Left lung (tissue), 4 donors: ENCODE measurements at regions not wholly inside any gene's neighbourhood (a gene's known extent, or its start where the extent isn't known, plus 50 kb on each side); places are given as distances from the start of the nearest gene placed in this dataset.

ENCODE experiments used
- ATAC-seq: fragments of 200-7000 bp; cut with Tn5 transposase; one replicate; pipeline ENCODE4 v1.9.1; 2020; ENCODE audit warnings: moderate library complexity
- DNase-seq, 4 donors: peaks; one replicate each; pipeline ENCODE4 v3.0.0-alpha.2; 2013 to 2020
- H3K27ac ChIP-seq, 2 donors: fragments of 200-600 bp; sonication (generic) in 1 of 2; one replicate each; pipeline versions ENCODE4 v1.5.0 to v1.8.0; 2020 to 2021
- H3K27me3 ChIP-seq, 2 donors: fragments of 200-600 bp; sonication (generic) in 1 of 2; one replicate each; pipeline versions ENCODE4 v1.5.0 to v1.8.0; 2020 to 2021
- H3K36me3 ChIP-seq, 2 donors: fragments of 200-600 bp; sonication (generic) in 1 of 2; one replicate each; pipeline versions ENCODE4 v1.5.0 to v1.8.0; 2020 to 2021
- H3K4me1 ChIP-seq, 2 donors: fragments of 200-600 bp; one replicate each; pipeline ENCODE4 v1.8.0; 2021
- H3K4me3 ChIP-seq, 2 donors: fragments of 200-600 bp; sonication (generic) in 1 of 2; one replicate each; pipeline versions ENCODE4 v1.5.0 to v1.8.0; 2020 to 2021; ENCODE audit warnings: mild to moderate bottlenecking in 1 of 2
- H3K9me3 ChIP-seq, 2 donors: fragments of 200-600 bp; sonication (generic) in 1 of 2; one replicate each; pipeline versions ENCODE4 v1.5.0 to v1.8.0; 2020 to 2021
- CTCF ChIP-seq, 2 donors: fragments of 200-600 bp; sonication (generic) in 1 of 2; IDR thresholded peaks; one replicate each; pipeline versions ENCODE4 v1.5.0 to v1.8.0; 2021; ENCODE audit warnings: antibody characterized with exemption in 2 of 2
- intact Hi-C, 2 donors: fragments of 100-400 bp; cut with DNase I; formaldehyde crosslinking; loops; one replicate each; pipeline versions ENCODE4 v1.11.2 to v1.14.2; 2022
- donor health status: DM: no; HTN: yes; CAD: no.
- donor health status: DM: no; HTN: no; CAD: no.

- Histone ChIP-seq H3K36me3 (no peaks in the 10 kb centered on the region), H3K9me3 (no peaks in the 10 kb centered on the region), H3K4me1 (no peaks in the 10 kb centered on the region), H3K27me3 (no peaks in the 10 kb centered on the region), H3K27ac (no peak overlapping the region), H3K4me3 (no peak overlapping the region)
- no peak for ATAC-seq
- intact Hi-C loops = no loop called here
- no peak for DNase-seq
- TF ChIP-seq CTCF (IDR thresholded peaks at IDR 0.05) = no peak
Observed at GRCh38 chr6:113010196-113010989, 663.3 kb downstream of the RFPL4B start.

- Histone ChIP-seq H3K36me3 (no peaks in the 10 kb centered on the region), H3K9me3 (no peaks in the 10 kb centered on the region), H3K4me1 (no peaks in the 10 kb centered on the region), H3K27me3 (no peaks in the 10 kb centered on the region), H3K4me3 (no peak overlapping the region), H3K27ac (no peak overlapping the region)
- ATAC-seq = no peak
- peak in 1 of 4 donors; percentile 5 for DNase-seq
- TF ChIP-seq CTCF (IDR thresholded peaks at IDR 0.05) = no peak
- intact Hi-C loops = no loop called here
Observed at GRCh38 chr6:113011389-113011788, 664.3 kb downstream of the RFPL4B start.

DNA sequence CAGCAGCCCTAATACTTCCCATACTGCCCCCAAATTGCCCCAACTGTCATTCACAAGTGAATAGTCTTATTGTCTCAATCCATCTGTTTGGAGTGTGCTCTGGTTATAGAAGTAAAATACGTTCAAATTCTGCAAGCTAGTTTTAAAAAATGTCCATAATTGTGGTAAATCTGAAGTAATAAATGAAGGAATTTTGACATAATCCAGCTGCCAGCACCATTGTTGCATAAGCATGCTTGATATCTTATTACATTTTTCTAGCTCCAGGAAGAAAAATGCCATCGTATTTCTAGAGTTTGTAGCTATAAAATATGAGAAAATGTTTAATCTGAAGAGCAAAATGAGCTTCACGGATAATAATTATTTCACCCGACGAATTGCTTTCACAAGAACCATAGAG is 664.7 kb downstream of the RFPL4B start:
- ATAC-seq (no peak), DNase-seq (peak in 2 of 4 donors; percentile 57 to 63)
- H3K27ac ChIP-seq = no peak overlapping the region
- no peaks in the 10 kb centered on the region for H3K27me3 ChIP-seq
- no peak for TF ChIP-seq CTCF (IDR thresholded peaks at IDR 0.05)
- no peak overlapping the region for H3K4me3 ChIP-seq
- intact Hi-C loops = no loop called here
- no peaks in the 10 kb centered on the region for H3K9me3 ChIP-seq
- H3K4me1 ChIP-seq = no peaks in the 10 kb centered on the region
- no peaks in the 10 kb centered on the region for H3K36me3 ChIP-seq

DNA sequence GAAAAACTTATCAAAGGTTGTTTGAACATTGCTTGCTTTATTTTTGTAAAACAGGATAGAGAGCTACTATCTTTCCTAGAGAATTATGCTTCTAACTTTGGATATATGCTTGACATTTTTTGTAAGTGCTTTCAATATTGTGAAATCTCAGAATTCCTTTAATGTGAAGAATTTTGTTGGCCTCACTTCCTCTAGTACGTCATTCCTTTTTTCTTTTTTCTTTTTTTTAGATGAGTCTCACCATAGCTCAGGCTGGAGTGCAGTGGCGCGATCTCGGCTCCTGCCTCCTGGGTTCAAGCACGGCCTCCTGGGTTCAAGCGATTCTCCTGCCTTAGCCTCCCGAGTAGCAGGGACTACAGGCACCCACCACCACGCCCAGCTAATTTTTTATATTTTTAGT is 668.1 kb downstream of the RFPL4B start:
- H3K36me3 ChIP-seq = no peaks in the 10 kb centered on the region
- ATAC-seq = peak; percentile 27

GRCh38 chr6:113017353-113017752 is 670.2 kb downstream of the RFPL4B start:
- Histone ChIP-seq H3K36me3 (no peaks in the 10 kb centered on the region), H3K4me1 (peaks cover 0 to 6% of the 10 kb centered on the region in 2 donors), H3K4me3 (no peak overlapping the region), H3K27me3 (no peaks in the 10 kb centered on the region), H3K27ac (no peak overlapping the region), H3K9me3 (no peaks in the 10 kb centered on the region)
- no peak for DNase-seq
- TF ChIP-seq CTCF (IDR thresholded peaks at IDR 0.05) = no peak
- no peak for ATAC-seq
- intact Hi-C loops = no loop called here

More for the DNA sequence above, 668.1 kb downstream of the RFPL4B start:
- peak in 2 of 4 donors; percentile 13 to 33 for DNase-seq
- Histone ChIP-seq H3K4me3 (no peak overlapping the region), H3K27me3 (no peaks in the 10 kb centered on the region), H3K9me3 (no peaks in the 10 kb centered on the region), H3K4me1 (peaks cover 0 to 6% of the 10 kb centered on the region in 2 donors), H3K27ac (no peak overlapping the region)
- TF ChIP-seq CTCF (IDR thresholded peaks at IDR 0.05) = no peak
- intact Hi-C loops = no loop called here
